Trophoblast cell (in vitro differentiated cells and primary cell): ENCODE measurements at regions not wholly inside any gene's neighbourhood (a gene's known extent, or its start where the extent isn't known, plus 50 kb on each side); places are given as distances from the start of the nearest gene placed in this dataset.

Experiments used
- DNase-seq, 2 donors: peaks; one replicate each; pipeline ENCODE4 v3.0.0-alpha.2; 2016
- H2AFZ ChIP-seq: 2 replicates; pipeline ENCODE4 v1.6.1; 2013; ENCODE audit warnings: low read length, moderate library complexity, mild to moderate bottlenecking; ENCODE audit not compliant: insufficient read depth, poor library complexity
- H2AK5ac ChIP-seq: 2 replicates; pipeline ENCODE4 v1.6.1; 2013; ENCODE audit warnings: mild to moderate bottlenecking, low read length
- H2BK120ac ChIP-seq: 2 replicates; pipeline ENCODE4 v1.6.1; 2013; ENCODE audit warnings: low read length, mild to moderate bottlenecking, moderate library complexity; ENCODE audit not compliant: insufficient read depth, poor library complexity
- H2BK12ac ChIP-seq: 2 replicates; pipeline ENCODE4 v1.6.1; 2013; ENCODE audit warnings: mild to moderate bottlenecking, low read length, moderate library complexity
- H2BK5ac ChIP-seq: 2 replicates; pipeline ENCODE4 v1.6.1; 2013; ENCODE audit warnings: low read length, low read depth, moderate library complexity, mild to moderate bottlenecking; ENCODE audit not compliant: poor library complexity
- H3K14ac ChIP-seq: 2 replicates; pipeline ENCODE4 v1.6.1; 2013; ENCODE audit warnings: mild to moderate bottlenecking, low read length
- H3K18ac ChIP-seq: 2 replicates; pipeline ENCODE4 v1.6.1; 2013; ENCODE audit warnings: mild to moderate bottlenecking, low read length
- H3K23ac ChIP-seq: 2 replicates; pipeline ENCODE4 v1.6.1; 2013; ENCODE audit warnings: low read length
- H3K27ac ChIP-seq: 2 replicates; pipeline ENCODE4 v1.5.1; 2013; ENCODE audit warnings: low read depth, mild to moderate bottlenecking, inconsistent platforms, low read length, moderate library complexity
- H3K27me3 ChIP-seq: 2 replicates; pipeline ENCODE4 v1.6.1; 2013; ENCODE audit warnings: inconsistent platforms, mild to moderate bottlenecking, low read length, moderate library complexity; ENCODE audit not compliant: insufficient read depth
- H3K36me3 ChIP-seq, 2 experiments: 1 replicate in 1 of 2; 2 replicates in 1 of 2; pipeline ENCODE4 v1.6.1; 2013; ENCODE audit warnings: low read length in 2 of 2, mild to moderate bottlenecking in 2 of 2, moderate library complexity in 1 of 2; ENCODE audit not compliant: insufficient read depth in 2 of 2, control insufficient read depth in 1 of 2
- H3K4ac ChIP-seq: 2 replicates; pipeline ENCODE4 v1.6.1; 2013; ENCODE audit warnings: low read depth, mild to moderate bottlenecking, low read length, moderate library complexity
- H3K4me1 ChIP-seq, 2 experiments: 1 replicate in 1 of 2; 2 replicates in 1 of 2; pipeline ENCODE4 v1.6.1; 2013; ENCODE audit warnings: low read length in 2 of 2, mild to moderate bottlenecking in 2 of 2, moderate library complexity in 1 of 2; ENCODE audit not compliant: insufficient read depth in 2 of 2, control insufficient read depth in 1 of 2
- H3K4me2 ChIP-seq: 2 replicates; pipeline ENCODE4 v1.6.1; 2013; ENCODE audit warnings: inconsistent platforms, mild to moderate bottlenecking, low read length, moderate library complexity
- H3K4me3 ChIP-seq: 2 replicates; pipeline ENCODE4 v1.5.1; 2013; ENCODE audit warnings: mild to moderate bottlenecking, low read depth, low read length, inconsistent platforms
- H3K79me1 ChIP-seq: one replicate; pipeline ENCODE4 v1.6.1; 2013; ENCODE audit warnings: low read length
- H3K79me2 ChIP-seq: 2 replicates; pipeline ENCODE4 v1.6.1; 2013; ENCODE audit warnings: low read length, mild to moderate bottlenecking; ENCODE audit not compliant: control insufficient read depth, insufficient read depth, poor library complexity
- H3K9ac ChIP-seq: 2 replicates; pipeline ENCODE4 v1.6.1; 2013; ENCODE audit warnings: mild to moderate bottlenecking, low read length
- H3K9me3 ChIP-seq: 2 replicates; pipeline ENCODE4 v1.6.1; 2013; ENCODE audit warnings: low read depth, mild to moderate bottlenecking, control low read depth, inconsistent platforms, low read length; ENCODE audit not compliant: insufficient read depth
- H4K12ac ChIP-seq: 2 replicates; pipeline ENCODE4 v1.6.1; 2013; ENCODE audit warnings: low read depth, mild to moderate bottlenecking, low read length, moderate library complexity
- H4K8ac ChIP-seq: 2 replicates; pipeline ENCODE4 v1.6.1; 2013; ENCODE audit warnings: low read depth, mild to moderate bottlenecking, low read length, moderate library complexity
- H4K91ac ChIP-seq: one replicate; pipeline ENCODE4 v1.6.1; 2013; ENCODE audit warnings: low read depth, mild to moderate bottlenecking, low read length, moderate library complexity
- WGBS: extraction: QIAGEN DNeasy Blood & Tissue Kit; methylation state at CpG from one replicate; pipeline ENCODE4 v1.1.7; 2013; ENCODE audit warnings: missing lambda C conversion rate; ENCODE audit not compliant: insufficient read length, insufficient coverage; ENCODE audit errors: extremely low coverage; 5-methylcytosine and 5-hydroxymethylcytosine counted together

DNA sequence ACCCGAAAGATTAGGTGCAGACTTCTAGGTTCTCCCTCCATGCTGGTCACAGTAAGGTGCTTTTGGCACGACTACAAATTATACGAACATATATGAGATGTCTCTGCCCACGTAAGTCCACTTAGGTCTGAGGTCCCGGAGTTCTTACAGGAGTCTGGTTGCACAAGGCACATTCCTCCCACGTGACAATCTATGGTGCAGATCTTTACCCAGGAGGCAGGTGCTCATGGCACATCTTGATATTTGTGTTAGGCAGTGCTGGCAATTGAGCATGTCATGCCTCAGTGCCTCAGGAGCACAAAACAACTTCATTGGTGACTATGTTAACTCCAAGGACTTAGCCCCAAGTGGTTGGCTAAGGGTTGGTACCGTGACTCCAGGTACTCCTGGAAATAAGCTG is 92.0 kb upstream of the AMN1 start:
- Histone ChIP-seq H3K4me1 (no peaks in the 10 kb centered on the region), H3K18ac (no peak overlapping the region), H2AFZ (no peak overlapping the region), H3K4me3 (no peak overlapping the region), H4K12ac (no peak overlapping the region), H3K27me3 (no peaks in the 10 kb centered on the region), H3K23ac (no peak overlapping the region), H3K79me1 (no peaks in the 10 kb centered on the region), H2BK120ac (no peak overlapping the region), H4K91ac (no peak overlapping the region), H3K4ac (no peak overlapping the region), H2AK5ac (no peak overlapping the region), H3K9ac (no peak overlapping the region), H3K36me3 (no peaks in the 10 kb centered on the region), H3K9me3 (no peaks in the 10 kb centered on the region), H3K4me2 (no peak overlapping the region), H3K79me2 (no peaks in the 10 kb centered on the region), H4K8ac (no peak overlapping the region), H3K14ac (no peak overlapping the region), H3K27ac (no peak overlapping the region), H2BK12ac (no peak overlapping the region), H2BK5ac (no peak overlapping the region)
- DNase-seq: peak in 1 of 2 donors; percentile 41
- WGBS: no CpG with 5 or more reads among the region's 7 CpGs

- DNase-seq: no peak
- no CpG with 5 or more reads among the region's 2 CpGs for WGBS
- Histone ChIP-seq H2BK12ac (no peak overlapping the region), H2AFZ (no peak overlapping the region), H4K12ac (no peak overlapping the region), H3K27me3 (no peaks in the 10 kb centered on the region), H3K9me3 (no peaks in the 10 kb centered on the region), H3K79me2 (no peaks in the 10 kb centered on the region), H3K4me2 (no peak overlapping the region), H3K79me1 (no peaks in the 10 kb centered on the region), H3K4me3 (no peak overlapping the region), H3K14ac (no peak overlapping the region), H3K4ac (no peak overlapping the region), H2BK5ac (no peak overlapping the region), H2AK5ac (no peak overlapping the region), H3K4me1 (no peaks in the 10 kb centered on the region), H3K18ac (no peak overlapping the region), H2BK120ac (no peak overlapping the region), H3K36me3 (no peaks in the 10 kb centered on the region), H3K27ac (no peak overlapping the region), H3K23ac (no peak overlapping the region), H3K9ac (no peak overlapping the region), H4K91ac (no peak overlapping the region), H4K8ac (no peak overlapping the region)
Measured at GRCh38 chr12:31819427-31819826, 90.6 kb upstream of the AMN1 start.

DNA sequence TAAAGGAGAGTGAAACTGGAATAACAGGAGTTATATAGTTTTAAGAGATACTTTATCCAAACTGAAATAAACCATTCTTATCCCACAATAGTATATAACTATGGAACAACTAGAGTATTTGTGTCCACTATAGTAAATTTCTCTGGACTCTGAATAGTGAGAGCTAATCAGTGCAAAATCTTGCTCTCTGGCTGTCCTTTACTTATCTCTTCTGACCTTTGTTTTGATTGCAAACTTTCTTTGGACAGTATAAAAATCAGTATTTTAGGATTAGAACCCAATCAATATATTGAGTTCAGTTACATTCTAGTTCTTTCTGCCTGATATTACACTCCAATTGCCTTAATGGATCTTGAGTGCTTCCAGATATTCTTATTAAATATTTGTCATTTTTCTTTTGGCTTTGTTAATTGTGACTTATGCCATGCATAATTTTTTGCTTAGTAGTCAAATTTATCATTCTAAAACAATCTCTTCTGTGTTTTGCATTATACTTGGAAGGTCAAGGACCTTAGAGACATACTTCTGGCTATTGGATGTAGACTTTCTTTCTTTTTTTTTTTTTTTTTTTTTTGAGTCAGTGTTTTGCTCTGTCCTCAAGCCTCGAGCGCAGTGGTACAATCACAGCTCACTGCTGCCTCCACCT is 89.9 kb upstream of the AMN1 start:
- H3K79me1 ChIP-seq: no peaks in the 10 kb centered on the region
- no CpG with 5 or more reads among the region's 2 CpGs for WGBS
- H3K27ac ChIP-seq: no peak overlapping the region
- no peak overlapping the region for H3K4me2 ChIP-seq
- no peaks in the 10 kb centered on the region for H3K36me3 ChIP-seq
- no peaks in the 10 kb centered on the region for H3K27me3 ChIP-seq
- no peaks in the 10 kb centered on the region for H3K79me2 ChIP-seq
- H3K4me1 ChIP-seq: no peaks in the 10 kb centered on the region
- no peak overlapping the region for H2BK12ac ChIP-seq
- H4K8ac ChIP-seq: no peak overlapping the region
- no peak overlapping the region for H3K9ac ChIP-seq
- H3K14ac ChIP-seq: no peak overlapping the region
- no peak overlapping the region for H2AFZ ChIP-seq
- DNase-seq: no peak
- no peak overlapping the region for H3K4ac ChIP-seq
- H2AK5ac ChIP-seq: no peak overlapping the region
- H3K18ac ChIP-seq: no peak overlapping the region
- no peak overlapping the region for H2BK5ac ChIP-seq
- H3K23ac ChIP-seq: no peak overlapping the region
- H4K91ac ChIP-seq: no peak overlapping the region
- H3K9me3 ChIP-seq: no peaks in the 10 kb centered on the region
- no peak overlapping the region for H3K4me3 ChIP-seq
- H2BK120ac ChIP-seq: no peak overlapping the region
- no peak overlapping the region for H4K12ac ChIP-seq

- no peak overlapping the region for H3K18ac ChIP-seq
- no peak overlapping the region for H3K23ac ChIP-seq
- H3K4me2 ChIP-seq: no peak overlapping the region
- no peak overlapping the region for H2AFZ ChIP-seq
- whole genome bisulfite sequencing: no CpG with 5 or more reads among the region's 5 CpGs
- no peaks in the 10 kb centered on the region for H3K79me1 ChIP-seq
- H3K4me1 ChIP-seq: no peaks in the 10 kb centered on the region
- no peak overlapping the region for H3K4me3 ChIP-seq
- H3K36me3 ChIP-seq: no peaks in the 10 kb centered on the region
- no peak overlapping the region for H4K8ac ChIP-seq
- no peak overlapping the region for H2AK5ac ChIP-seq
- H3K14ac ChIP-seq: no peak overlapping the region
- H3K9me3 ChIP-seq: no peaks in the 10 kb centered on the region
- H4K91ac ChIP-seq: no peak overlapping the region
- H2BK120ac ChIP-seq: no peak overlapping the region
- H4K12ac ChIP-seq: no peak overlapping the region
- H3K27me3 ChIP-seq: no peaks in the 10 kb centered on the region
- H2BK5ac ChIP-seq: no peak overlapping the region
- H3K9ac ChIP-seq: no peak overlapping the region
- DNase-seq: no peak
- H2BK12ac ChIP-seq: no peak overlapping the region
- no peaks in the 10 kb centered on the region for H3K79me2 ChIP-seq
- no peak overlapping the region for H3K4ac ChIP-seq
- no peak overlapping the region for H3K27ac ChIP-seq
Measured at GRCh38 chr12:31817120-31817519, 88.3 kb upstream of the AMN1 start.
